SU-DHL-6 (cell line): ENCODE measurements at regions not wholly inside any gene's neighbourhood (a gene's known extent, or its start where the extent isn't known, plus 50 kb on each side); places are given as distances from the start of the nearest gene placed in this dataset.

Source experiments
- H2AFZ ChIP-seq: fragments of 200-600 bp; sonication (generic); 2 replicates; pipeline ENCODE4 v1.6.1; 2014; ENCODE audit warnings: low read depth, mild to moderate bottlenecking, moderate library complexity, mixed read lengths, antibody characterized with exemption, low read length; ENCODE audit not compliant: severe bottlenecking
- H3F3A ChIP-seq: fragments of 200-600 bp; shearing (Covaris generic); 2 replicates; pipeline ENCODE4 v1.6.0; 2016; ENCODE audit warnings: antibody characterized with exemption, mild to moderate bottlenecking; ENCODE audit not compliant: insufficient read depth
- H3K27ac ChIP-seq: fragments of 200-600 bp; sonication (generic); 2 replicates; pipeline ENCODE4 v1.5.1; 2016; ENCODE audit warnings: low read depth, mild to moderate bottlenecking, low read length, moderate library complexity, mixed read lengths
- H3K27me3 ChIP-seq: fragments of 200-600 bp; sonication (generic), shearing (Covaris generic); 2 replicates; pipeline ENCODE4 v1.6.0; 2014; ENCODE audit warnings: mild to moderate bottlenecking, low read length
- H3K36me3 ChIP-seq: fragments of 200-600 bp; sonication (generic); 2 replicates; pipeline ENCODE4 v1.6.1; 2014; ENCODE audit warnings: mild to moderate bottlenecking, low read length, mixed read lengths
- H3K4me2 ChIP-seq: fragments of 300-600, 200-600 bp; shearing (Covaris generic), sonication (generic); 2 replicates; pipeline ENCODE4 v1.6.0; 2014; ENCODE audit warnings: low read length, low read depth, mild to moderate bottlenecking; ENCODE audit not compliant: poor library complexity, severe bottlenecking
- H3K4me3 ChIP-seq: fragments of 200-600 bp; sonication (generic); 2 replicates; pipeline ENCODE4 v1.5.1; 2014; ENCODE audit warnings: antibody characterized with exemption, low read length, mild to moderate bottlenecking, mixed read lengths; ENCODE audit not compliant: insufficient read depth, poor library complexity, severe bottlenecking
- H3K79me2 ChIP-seq: fragments of 200-600 bp; sonication (generic); 2 replicates; pipeline ENCODE4 v1.6.1; 2014; ENCODE audit warnings: mild to moderate bottlenecking, low read length, moderate library complexity; ENCODE audit not compliant: insufficient read depth
- H3K9ac ChIP-seq: fragments of 200-600 bp; sonication (generic); 2 replicates; pipeline ENCODE4 v1.7.0; 2014; ENCODE audit warnings: mild to moderate bottlenecking, low read length
- H3K9me2 ChIP-seq: fragments of 200-600 bp; sonication (generic); replicated peaks from 2 replicates; pipeline ENCODE4 v1.6.1; 2014; ENCODE audit warnings: low read length; ENCODE audit not compliant: insufficient read depth
- H3K9me3 ChIP-seq: fragments of 200-600 bp; sonication (generic); 2 replicates; pipeline ENCODE4 v1.6.1; 2014; ENCODE audit warnings: low read length, mixed read lengths; ENCODE audit not compliant: insufficient read depth
- H4K20me1 ChIP-seq: fragments of 200-600 bp; sonication (generic); 2 replicates; pipeline ENCODE4 v1.6.1; 2014; ENCODE audit warnings: low read depth, mild to moderate bottlenecking, antibody characterized with exemption, low read length, moderate library complexity, mixed read lengths
- CTCF ChIP-seq: fragments of 200-600 bp; sonication (generic); IDR thresholded peaks from one replicate; pipeline ENCODE4 v1.5.1; 2017; ENCODE audit warnings: antibody characterized with exemption, mild to moderate bottlenecking, low read length, moderate library complexity; ENCODE audit not compliant: insufficient read depth, poor library complexity, severe bottlenecking
- EZH2phosphoT487 ChIP-seq: fragments of 200-600 bp; sonication (generic), shearing (Covaris generic); conservative IDR thresholded peaks from 2 replicates; pipeline ENCODE4 v1.6.1; 2018; ENCODE audit warnings: mild to moderate bottlenecking, antibody characterized with exemption, low read length, moderate library complexity, mixed read lengths

- no peak overlapping the region for H3K4me2 ChIP-seq
- TF ChIP-seq CTCF (no peak), EZH2phosphoT487 (no peak)
- no peak overlapping the region for H3K4me3 ChIP-seq
- H3K9me3 ChIP-seq: no peaks in the 10 kb centered on the region
- H2AFZ ChIP-seq: no peak overlapping the region
- H3K36me3 ChIP-seq: no peaks in the 10 kb centered on the region
- no peaks in the 10 kb centered on the region for H3K79me2 ChIP-seq
- H3K9me2 ChIP-seq: no peaks in the 10 kb centered on the region
- H3F3A ChIP-seq: no peaks in the 10 kb centered on the region
- no peaks in the 10 kb centered on the region for H4K20me1 ChIP-seq
- no peaks in the 10 kb centered on the region for H3K27me3 ChIP-seq
- H3K9ac ChIP-seq: no peak overlapping the region
- no peak overlapping the region for H3K27ac ChIP-seq
Observed at GRCh38 chr5:175120412-175120811, 323.6 kb downstream of the DRD1 start.

- Histone ChIP-seq H3K9me2 (no peaks in the 10 kb centered on the region), H3K4me3 (no peak overlapping the region), H3K27ac (no peak overlapping the region), H3K4me2 (no peak overlapping the region), H3K36me3 (no peaks in the 10 kb centered on the region), H4K20me1 (no peaks in the 10 kb centered on the region), H3K79me2 (no peaks in the 10 kb centered on the region), H3K9ac (no peak overlapping the region), H2AFZ (no peak overlapping the region), H3K9me3 (no peaks in the 10 kb centered on the region), H3K27me3 (no peaks in the 10 kb centered on the region), H3F3A (no peaks in the 10 kb centered on the region)
- TF ChIP-seq EZH2phosphoT487 (no peak), CTCF (no peak)
Observed at GRCh38 chr5:175118700-175119309, 325.2 kb downstream of the DRD1 start.

- no peak for TF ChIP-seq EZH2phosphoT487
- TF ChIP-seq CTCF: no peak
- no peaks in the 10 kb centered on the region for H3F3A ChIP-seq
- no peaks in the 10 kb centered on the region for H3K9me3 ChIP-seq
- no peak overlapping the region for H2AFZ ChIP-seq
- H3K79me2 ChIP-seq: no peaks in the 10 kb centered on the region
- H3K4me2 ChIP-seq: no peak overlapping the region
- no peaks in the 10 kb centered on the region for H3K36me3 ChIP-seq
- H3K4me3 ChIP-seq: no peak overlapping the region
- no peaks in the 10 kb centered on the region for H3K27me3 ChIP-seq
- H3K27ac ChIP-seq: no peak overlapping the region
- no peak overlapping the region for H3K9ac ChIP-seq
- H4K20me1 ChIP-seq: no peaks in the 10 kb centered on the region
- no peaks in the 10 kb centered on the region for H3K9me2 ChIP-seq
Observed at GRCh38 chr5:175116466-175117048, 327.4 kb downstream of the DRD1 start.
